MG63 (cell line): ENCODE measurements at regions not wholly inside any gene's neighbourhood (a gene's known extent, or its start where the extent isn't known, plus 50 kb on each side); places are given as distances from the start of the nearest gene placed in this dataset.

Source experiments
- DNase-seq: peaks from one replicate; pipeline ENCODE4 v3.0.0-alpha.2; 2020
- H3K27me3 ChIP-seq: fragments of 250-450 bp; sonication (Bioruptor Pico); 2 replicates; pipeline ENCODE4 v1.5.1; 2020; ENCODE audit warnings: mild to moderate bottlenecking, moderate library complexity
- H3K36me3 ChIP-seq: fragments of 250-450 bp; sonication (Bioruptor Pico); 2 replicates; pipeline ENCODE4 v1.5.1; 2020; ENCODE audit warnings: mild to moderate bottlenecking, moderate library complexity
- H3K4me3 ChIP-seq: fragments of 250-450 bp; sonication (Bioruptor Pico); 2 replicates; pipeline ENCODE4 v1.5.1; 2020; ENCODE audit warnings: mild to moderate bottlenecking, moderate library complexity
- H3K9me3 ChIP-seq: fragments of 250-450 bp; sonication (Bioruptor Pico); 2 replicates; pipeline ENCODE4 v1.5.1; 2020; ENCODE audit warnings: mild to moderate bottlenecking, moderate library complexity

- Histone ChIP-seq H3K9me3 (peaks cover 7% of the 10 kb centered on the region; the same call in 1 of the 2 replicates), H3K4me3 (no peak overlapping the region), H3K27me3 (no peaks in the 10 kb centered on the region), H3K36me3 (no peaks in the 10 kb centered on the region)
- no peak for DNase-seq
Measured at GRCh38 chr6:55663914-55664313, 84.9 kb upstream of the HMGCLL1 start.

GRCh38 chr6:55659304-55659703, 80.3 kb upstream of the HMGCLL1 start:
- no peaks in the 10 kb centered on the region for H3K36me3 ChIP-seq
- H3K27me3 ChIP-seq = no peaks in the 10 kb centered on the region
- peaks cover 7% of the 10 kb centered on the region; the same call in 1 of the 2 replicates for H3K9me3 ChIP-seq
- DNase-seq = no peak
- H3K4me3 ChIP-seq = no peak overlapping the region

- Histone ChIP-seq H3K27me3 (no peaks in the 10 kb centered on the region), H3K9me3 (no peaks in the 10 kb centered on the region), H3K36me3 (no peaks in the 10 kb centered on the region), H3K4me3 (no peak overlapping the region)
- DNase-seq = no peak
Measured at GRCh38 chr6:55654445-55654844, 75.5 kb upstream of the HMGCLL1 start.

- no peak overlapping the region for H3K4me3 ChIP-seq
- H3K27me3 ChIP-seq = no peaks in the 10 kb centered on the region
- DNase-seq = no peak
- no peaks in the 10 kb centered on the region for H3K36me3 ChIP-seq
- H3K9me3 ChIP-seq = no peaks in the 10 kb centered on the region
Measured at GRCh38 chr6:55652429-55652828, 73.4 kb upstream of the HMGCLL1 start.

GRCh38 chr6:55651015-55651414, 72.0 kb upstream of the HMGCLL1 start:
- DNase-seq = no peak
- no peak overlapping the region for H3K4me3 ChIP-seq
- H3K9me3 ChIP-seq = no peaks in the 10 kb centered on the region
- no peaks in the 10 kb centered on the region for H3K27me3 ChIP-seq
- H3K36me3 ChIP-seq = no peaks in the 10 kb centered on the region

GRCh38 chr6:55643861-55644260, 64.9 kb upstream of the HMGCLL1 start:
- Histone ChIP-seq H3K9me3 (no peaks in the 10 kb centered on the region), H3K27me3 (no peaks in the 10 kb centered on the region), H3K36me3 (no peaks in the 10 kb centered on the region), H3K4me3 (no peak overlapping the region)
- DNase-seq = no peak

- H3K27me3 ChIP-seq = no peaks in the 10 kb centered on the region
- H3K36me3 ChIP-seq = no peaks in the 10 kb centered on the region
- H3K4me3 ChIP-seq = no peak overlapping the region
- DNase-seq = no peak
- H3K9me3 ChIP-seq = no peaks in the 10 kb centered on the region
Measured at GRCh38 chr6:55642366-55642765, 63.4 kb upstream of the HMGCLL1 start.

- H3K9me3 ChIP-seq = no peaks in the 10 kb centered on the region
- no peaks in the 10 kb centered on the region for H3K27me3 ChIP-seq
- H3K36me3 ChIP-seq = no peaks in the 10 kb centered on the region
- H3K4me3 ChIP-seq = no peak overlapping the region
- peak; percentile 4 for DNase-seq
Measured at GRCh38 chr6:55636406-55637102, 57.6 kb upstream of the HMGCLL1 start.

- Histone ChIP-seq H3K9me3 (no peaks in the 10 kb centered on the region), H3K27me3 (no peaks in the 10 kb centered on the region), H3K36me3 (no peaks in the 10 kb centered on the region), H3K4me3 (no peak overlapping the region)
- DNase-seq = no peak
Measured at GRCh38 chr6:55633471-55633870, 54.5 kb upstream of the HMGCLL1 start.

- no peak overlapping the region for H3K4me3 ChIP-seq
- H3K36me3 ChIP-seq = no peaks in the 10 kb centered on the region
- no peaks in the 10 kb centered on the region for H3K27me3 ChIP-seq
- peak; percentile 16 for DNase-seq
- no peaks in the 10 kb centered on the region for H3K9me3 ChIP-seq
Measured at GRCh38 chr6:55632953-55633352, 54.0 kb upstream of the HMGCLL1 start.
